HT1080 (cell line): ENCODE measurements at regions not wholly inside any gene's neighbourhood (a gene's known extent, or its start where the extent isn't known, plus 50 kb on each side); places are given as distances from the start of the nearest gene placed in this dataset.
A peak's percentile ranks its signal among the peaks of the same experiment; 100 is the strongest.
"Not testable (repeated sequence)": the region's sequence is repeated elsewhere in the genome, so short reads cannot be mapped to it uniquely, and the experiment has no call there.

Source experiments
- DNase-seq: peaks from one replicate; pipeline ENCODE4 v3.0.0-alpha.2; 2015; ENCODE audit warnings: low read depth

- peak; percentile 63 for DNase-seq
Observed at GRCh38 chr15:70526221-70526973, 237.0 kb downstream of the UACA start.

DNA sequence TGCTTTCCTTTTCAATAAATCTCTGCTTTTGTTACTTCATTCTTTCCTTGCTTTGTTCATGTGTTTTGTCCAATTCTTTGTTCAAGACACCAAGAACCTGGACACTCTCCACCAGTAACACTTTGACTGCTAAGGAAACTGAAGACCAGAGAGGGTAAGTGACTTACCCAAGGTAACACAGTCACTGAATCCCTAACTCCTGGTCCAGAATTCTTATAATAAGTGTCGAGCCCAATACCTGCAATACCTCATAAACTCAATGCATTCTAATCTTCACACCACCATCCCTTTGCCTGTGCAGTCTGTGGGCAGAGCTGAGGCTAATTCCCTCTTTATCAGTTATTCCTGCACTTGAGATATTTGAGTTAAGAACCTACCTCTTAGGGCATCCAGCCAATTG, 237.8 kb downstream of the UACA start:
- DNase-seq = no peak

GRCh38 chr15:70524470-70524869, 238.9 kb downstream of the UACA start:
- no peak for DNase-seq

GRCh38 chr15:70523616-70524015, 239.7 kb downstream of the UACA start:
- no peak for DNase-seq

DNA sequence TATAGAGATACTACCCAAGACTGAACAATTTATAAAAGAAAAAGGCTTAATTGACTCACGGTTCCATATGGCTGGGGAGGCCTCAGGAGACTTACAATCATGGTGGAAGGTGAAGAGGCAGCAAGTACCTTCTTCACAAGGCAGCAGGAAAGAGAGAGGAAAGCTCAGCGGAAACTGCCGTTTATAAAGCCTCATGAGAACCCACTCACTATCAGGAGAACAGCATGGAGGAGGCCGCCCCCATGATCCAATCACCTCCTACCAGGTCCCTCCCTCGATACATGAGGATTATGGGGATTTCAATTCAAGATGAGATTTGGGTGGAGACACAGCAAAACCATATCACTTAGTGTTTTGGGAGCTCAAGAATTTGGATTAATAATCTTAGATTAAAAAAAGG, 240.2 kb downstream of the UACA start:
- DNase-seq = no peak

GRCh38 chr15:70522323-70522966, 240.9 kb downstream of the UACA start:
- no peak for DNase-seq

DNA sequence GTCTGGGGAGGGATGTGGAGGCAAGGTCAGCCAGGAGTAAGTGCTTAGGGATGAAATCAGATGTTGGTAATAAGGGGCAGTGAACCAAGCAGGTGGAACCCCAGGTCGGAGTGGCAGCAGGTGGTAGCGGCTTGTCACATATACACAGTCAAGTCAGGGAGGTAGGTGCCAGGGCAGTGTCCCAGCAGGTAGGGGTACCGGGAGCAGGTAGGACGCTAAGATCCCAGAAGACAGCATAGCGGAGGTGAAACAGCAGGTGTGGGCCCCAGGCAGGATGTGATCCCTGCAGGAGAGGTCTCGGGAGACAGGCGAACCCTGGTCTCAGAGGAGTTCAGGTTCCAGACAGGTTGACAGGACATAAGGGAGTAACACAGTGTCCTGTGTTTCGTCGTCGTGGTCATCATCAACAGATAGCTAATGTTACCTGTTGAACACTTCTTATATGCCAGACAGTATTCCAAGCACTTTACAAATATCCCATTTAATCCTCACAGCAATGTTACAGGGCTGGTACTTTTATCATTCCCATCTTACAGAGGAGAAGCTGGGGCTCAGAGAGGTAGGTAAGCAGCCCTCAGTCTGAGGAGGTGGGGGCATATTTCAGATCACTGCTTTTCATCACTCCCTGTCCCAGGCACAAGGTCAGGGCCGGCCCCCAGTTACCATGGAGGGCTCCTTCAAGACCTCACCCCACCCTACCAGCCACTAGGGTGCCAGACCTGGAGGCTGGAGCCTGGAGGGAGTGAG, 241.6 kb downstream of the UACA start:
- DNase-seq = no peak

DNA sequence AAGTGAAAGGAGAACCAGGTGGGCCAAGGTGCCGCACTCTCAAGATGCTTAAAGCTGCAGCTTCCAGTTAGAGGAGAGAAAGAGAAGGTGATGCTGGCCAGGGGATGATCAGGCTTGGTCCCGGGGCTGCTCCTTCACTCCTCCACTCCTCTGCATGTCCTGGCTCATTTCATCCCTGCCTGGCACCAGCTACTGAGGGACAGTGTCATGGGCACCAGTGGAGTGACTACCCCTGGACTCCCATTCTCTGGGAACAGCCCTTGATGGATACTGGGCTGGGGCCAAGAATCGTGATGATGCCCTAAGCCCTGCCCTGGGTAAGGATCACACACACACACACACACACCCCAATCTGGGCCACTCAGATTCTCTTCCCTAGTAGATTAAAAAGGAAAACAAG, 243.7 kb downstream of the UACA start:
- DNase-seq = no peak

GRCh38 chr15:70519004-70519365, 244.4 kb downstream of the UACA start:
- no peak for DNase-seq

- DNase-seq = no peak
Observed at GRCh38 chr15:70518201-70519003, 245.0 kb downstream of the UACA start.

GRCh38 chr15:70517194-70517590, 246.2 kb downstream of the UACA start:
- DNase-seq = no peak

DNA sequence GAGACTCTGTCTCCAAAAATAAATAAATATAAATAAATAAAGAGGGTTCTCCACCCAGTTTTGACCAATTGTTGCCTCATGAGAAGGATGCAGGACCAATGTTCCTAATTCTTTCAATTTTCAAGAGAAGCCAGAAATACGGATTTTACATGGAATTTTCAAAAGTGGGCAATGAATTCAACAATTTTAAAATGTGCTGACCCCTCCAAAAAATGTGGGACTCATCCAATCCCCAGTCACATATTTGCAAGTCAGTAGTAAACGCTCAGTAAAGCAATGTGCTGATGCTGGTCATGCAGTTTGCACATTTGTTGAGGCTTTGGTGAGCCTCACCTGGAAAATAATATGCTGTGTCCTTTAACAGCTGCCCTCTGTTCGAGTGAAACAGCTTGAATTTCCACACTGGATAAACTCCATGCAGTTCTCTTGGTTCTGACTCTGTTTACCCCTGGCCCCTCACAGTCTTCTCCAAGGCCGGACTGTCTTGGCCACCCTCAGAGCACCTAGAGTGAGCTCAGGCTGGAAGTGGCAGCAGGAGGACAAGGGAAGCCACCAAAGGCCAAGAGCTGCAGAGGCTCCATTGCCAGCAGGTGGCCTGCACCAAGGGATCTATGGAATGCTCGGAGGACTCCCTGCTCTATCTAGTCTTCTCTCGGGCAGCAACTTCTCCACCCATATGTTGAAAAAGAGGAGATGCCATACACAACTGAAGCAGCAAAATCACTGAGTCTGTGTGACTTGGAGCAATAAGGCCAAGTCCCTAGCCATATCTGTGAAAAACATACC, 246.8 kb downstream of the UACA start:
- no peak for DNase-seq

GRCh38 chr15:70514251-70514650, 249.1 kb downstream of the UACA start:
- DNase-seq = no peak

GRCh38 chr15:70513819-70514218, 249.5 kb downstream of the UACA start:
- no peak for DNase-seq

DNA sequence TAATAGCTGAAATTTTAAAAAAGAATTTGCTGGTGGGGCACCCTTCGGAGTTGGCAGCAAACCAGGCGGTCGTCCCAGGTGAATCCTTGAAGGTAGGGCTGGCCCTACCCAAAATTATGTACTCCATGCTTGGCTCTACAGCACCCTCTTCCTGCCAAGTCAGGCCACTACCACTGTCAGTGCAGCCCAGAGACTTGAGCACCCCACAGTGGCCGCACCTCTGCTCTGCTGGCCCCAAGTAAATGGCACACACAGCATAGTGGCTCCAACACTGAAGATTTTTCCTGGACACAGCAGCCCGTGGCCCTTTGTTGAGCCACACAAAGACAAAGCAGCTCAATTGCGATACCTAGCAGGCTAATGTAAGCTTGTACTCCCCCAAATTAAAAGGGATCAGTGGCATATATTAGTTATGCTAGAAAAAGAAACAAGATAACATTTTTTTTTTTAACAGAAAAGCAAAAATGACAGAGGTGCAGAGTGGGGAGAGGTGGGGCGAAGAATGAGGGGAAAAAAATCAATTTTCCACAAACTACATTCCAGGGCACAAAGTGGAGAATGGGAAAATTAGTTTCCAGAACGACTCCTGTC, 250.5 kb downstream of the UACA start:
- peak; percentile 60 for DNase-seq

- not testable (repeated sequence) for DNase-seq
Observed at GRCh38 chr15:70511972-70512587, 251.3 kb downstream of the UACA start.

DNA sequence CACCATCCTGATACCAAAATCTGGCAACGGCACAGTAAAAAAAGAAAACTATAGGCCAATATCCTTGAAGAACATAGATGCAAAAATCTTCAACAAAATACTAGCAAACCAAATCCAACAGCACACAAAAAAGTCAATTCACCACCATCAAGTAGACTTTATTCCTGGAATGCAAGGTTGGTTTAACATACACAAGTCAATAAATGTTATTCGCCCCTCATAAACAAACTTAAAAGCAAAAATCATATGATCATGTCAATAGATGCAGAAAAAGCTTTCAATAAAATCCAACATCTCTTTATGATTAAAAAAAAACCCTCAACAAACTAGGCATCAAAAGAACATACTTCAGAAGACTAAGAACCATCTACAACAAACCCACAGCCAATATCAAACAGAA, 252.9 kb downstream of the UACA start:
- DNase-seq = no peak

GRCh38 chr15:70509731-70510143, 253.6 kb downstream of the UACA start:
- no peak for DNase-seq

GRCh38 chr15:70509282-70509662, 254.1 kb downstream of the UACA start:
- DNase-seq = no peak
